ENCODE measurements at regions not wholly inside any gene's neighbourhood (a gene's known extent, or its start where the extent isn't known, plus 50 kb on each side); places are given as distances from the start of the nearest gene placed in this dataset.

DNA sequence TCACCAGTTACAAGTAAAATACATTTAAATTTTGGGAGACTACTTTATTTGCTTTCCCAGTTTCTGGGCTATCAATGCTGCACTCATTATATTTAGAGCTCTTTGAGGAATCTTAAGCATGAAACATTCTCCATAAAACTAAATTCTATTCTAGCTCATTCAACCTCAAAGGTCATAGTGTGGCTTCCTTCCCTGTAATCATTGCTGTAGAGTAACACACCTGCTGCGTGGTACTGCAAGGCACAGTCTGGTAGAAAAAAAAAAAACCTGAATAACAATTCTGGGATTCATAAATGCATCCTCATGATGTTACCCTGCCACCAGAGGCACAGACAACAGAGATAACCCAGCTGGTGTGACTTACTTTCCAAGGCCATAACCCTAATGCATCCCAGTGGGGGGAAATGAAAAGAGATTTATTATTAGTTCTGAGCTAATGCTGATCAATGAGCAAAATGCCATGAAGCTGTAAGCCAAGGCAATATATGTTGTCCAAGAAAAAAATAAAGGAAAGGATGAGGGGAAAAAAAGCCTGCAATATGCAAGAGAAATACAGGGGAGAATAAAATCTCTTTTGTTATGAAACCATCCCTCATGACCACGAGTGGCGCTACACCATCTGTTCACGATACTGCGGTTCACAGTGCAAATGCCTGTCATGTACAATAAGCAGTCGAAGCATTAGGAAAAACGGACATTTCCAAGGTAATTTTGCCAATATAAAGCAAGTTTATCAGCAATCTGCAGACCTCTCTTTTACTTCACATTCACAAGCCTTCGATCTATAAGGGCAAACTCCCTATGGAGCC, 1481.6 kb upstream of the PIK3C3 start:
- H3K4me3 ChIP-seq = no peak overlapping the region
- DNase-seq (no peak), ATAC-seq (no peak)
- H3K9me3 ChIP-seq = no peaks in the 10 kb centered on the region
- TF ChIP-seq CTCF (IDR thresholded peaks at IDR 0.05) = no peak
- H3K4me1 ChIP-seq = no peaks in the 10 kb centered on the region
- intact Hi-C loops (cut with DNase I) = no loop called here
- no peaks in the 10 kb centered on the region for H3K36me3 ChIP-seq
- H3K27me3 ChIP-seq (ENCODE audit: low read depth) = no peaks in the 10 kb centered on the region
- no peak overlapping the region for H3K27ac ChIP-seq

GRCh38 chr18:40470723-40471122, 1484.3 kb upstream of the PIK3C3 start:
- Histone ChIP-seq H3K27ac (no peak overlapping the region), H3K36me3 (no peaks in the 10 kb centered on the region), H3K27me3 (ENCODE audit: low read depth) (no peaks in the 10 kb centered on the region), H3K4me3 (no peak overlapping the region), H3K4me1 (no peaks in the 10 kb centered on the region), H3K9me3 (no peaks in the 10 kb centered on the region)
- no peak for TF ChIP-seq CTCF (IDR thresholded peaks at IDR 0.05)
- intact Hi-C loops (cut with DNase I) = no loop called here
- ATAC-seq = no peak
- DNase-seq = no peak

DNA sequence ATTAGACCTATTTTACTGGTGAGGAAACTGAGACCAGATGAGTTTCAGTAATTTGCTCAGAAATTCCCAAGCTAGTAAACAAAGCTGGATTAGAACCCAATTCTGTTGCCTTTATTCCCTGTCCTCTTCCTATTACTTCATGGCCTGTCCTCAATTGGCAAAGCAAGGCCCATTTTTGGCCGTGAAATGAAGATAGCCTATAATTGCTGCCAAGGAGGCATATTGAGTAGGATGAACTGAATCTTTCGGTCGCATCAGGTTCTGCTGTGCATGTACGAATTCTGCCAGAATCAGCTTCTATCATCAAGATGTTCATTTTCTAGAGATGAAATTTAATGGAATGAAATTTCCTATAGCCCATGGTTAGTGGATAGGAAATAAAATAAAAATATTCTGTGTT, 1485.2 kb upstream of the PIK3C3 start:
- Histone ChIP-seq H3K27ac (no peak overlapping the region), H3K36me3 (no peaks in the 10 kb centered on the region), H3K9me3 (no peaks in the 10 kb centered on the region), H3K27me3 (ENCODE audit: low read depth) (no peaks in the 10 kb centered on the region), H3K4me1 (no peaks in the 10 kb centered on the region), H3K4me3 (no peak overlapping the region)
- DNase-seq (no peak), ATAC-seq (no peak)
- intact Hi-C loops (cut with DNase I) = no loop called here
- TF ChIP-seq CTCF (IDR thresholded peaks at IDR 0.05) = no peak

DNA sequence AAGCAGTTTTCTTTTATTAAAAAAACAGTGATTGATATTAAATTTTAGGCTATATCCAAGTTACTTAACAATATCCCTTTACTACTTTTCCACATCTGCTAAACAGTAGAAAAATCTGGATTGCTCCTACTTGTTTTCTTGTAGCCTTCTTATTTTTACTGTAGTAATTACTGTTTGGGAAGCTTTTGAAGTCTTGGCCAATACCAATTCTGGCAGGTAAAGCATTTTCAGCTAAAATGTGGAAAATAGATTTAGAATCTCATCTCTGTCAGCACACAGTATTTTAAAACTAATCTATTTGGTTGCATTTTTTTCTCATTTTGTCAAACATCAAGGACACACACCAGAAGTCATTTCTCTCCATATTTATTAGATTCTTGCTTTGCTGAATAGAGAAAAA, 1485.7 kb upstream of the PIK3C3 start:
- H3K27ac ChIP-seq = no peak overlapping the region
- no peak overlapping the region for H3K4me3 ChIP-seq
- intact Hi-C loops (cut with DNase I) = no loop called here
- H3K4me1 ChIP-seq = no peaks in the 10 kb centered on the region
- no peak for TF ChIP-seq CTCF (IDR thresholded peaks at IDR 0.05)
- no peaks in the 10 kb centered on the region for H3K27me3 ChIP-seq (ENCODE audit: low read depth)
- H3K9me3 ChIP-seq = no peaks in the 10 kb centered on the region
- DNase-seq (no peak), ATAC-seq (no peak)
- no peaks in the 10 kb centered on the region for H3K36me3 ChIP-seq

- intact Hi-C loops (cut with DNase I) = no loop called here
- Histone ChIP-seq H3K36me3 (no peaks in the 10 kb centered on the region), H3K27me3 (ENCODE audit: low read depth) (no peaks in the 10 kb centered on the region), H3K27ac (no peak overlapping the region), H3K9me3 (no peaks in the 10 kb centered on the region), H3K4me3 (no peak overlapping the region), H3K4me1 (no peaks in the 10 kb centered on the region)
- no peak for TF ChIP-seq CTCF (IDR thresholded peaks at IDR 0.05)
- no peak for ATAC-seq
- DNase-seq = no peak
Observed at GRCh38 chr18:40464032-40464431, 1491.0 kb upstream of the PIK3C3 start.
